ENCODE measurements at regions not wholly inside any gene's neighbourhood (a gene's known extent, or its start where the extent isn't known, plus 50 kb on each side); places are given as distances from the start of the nearest gene placed in this dataset.
"Not testable (repeated sequence)": the region's sequence is repeated elsewhere in the genome, so short reads cannot be mapped to it uniquely, and the experiment has no call there.

- intact Hi-C loops (cut with DNase I): no loop called here
- H3K27me3 ChIP-seq: no peaks in the 10 kb centered on the region
- TF ChIP-seq POLR2AphosphoS5 (IDR thresholded peaks at IDR 0.05; ENCODE audit: insufficient read depth in 1 of 2, low read depth in 1 of 2): no peak
- no peaks in the 10 kb centered on the region for H3K4me1 ChIP-seq
- no peaks in the 10 kb centered on the region for H3K9me3 ChIP-seq
- H3K27ac ChIP-seq: no peak overlapping the region
- no peak overlapping the region for H3K4me3 ChIP-seq
- DNase-seq (ENCODE audit: extremely low spot score in 2 of 2): no peak
- no peaks in the 10 kb centered on the region for H3K36me3 ChIP-seq
These were observed 115.0 kb upstream of the HAND1 start for GRCh38 chr5:154593071-154593470.

GRCh38 chr5:154590093-154590724 lies 112.2 kb upstream of the HAND1 start:
- Histone ChIP-seq H3K27ac (no peak overlapping the region), H3K9me3 (no peaks in the 10 kb centered on the region), H3K4me3 (no peak overlapping the region), H3K27me3 (no peaks in the 10 kb centered on the region), H3K36me3 (no peaks in the 10 kb centered on the region), H3K4me1 (no peaks in the 10 kb centered on the region)
- intact Hi-C loops (cut with DNase I): no loop called here
- TF ChIP-seq POLR2A (IDR thresholded peaks at IDR 0.05) (no peak), CTCF (IDR thresholded peaks at IDR 0.05) (no peak), POLR2AphosphoS5 (IDR thresholded peaks at IDR 0.05; ENCODE audit: insufficient read depth in 1 of 2, low read depth in 1 of 2) (no peak)
- no peak for DNase-seq (ENCODE audit: extremely low spot score in 2 of 2)

GRCh38 chr5:154589511-154589910 lies 111.5 kb upstream of the HAND1 start:
- intact Hi-C loops (cut with DNase I): no loop called here
- Histone ChIP-seq H3K4me3 (no peak overlapping the region), H3K36me3 (no peaks in the 10 kb centered on the region), H3K4me1 (no peaks in the 10 kb centered on the region), H3K27ac (no peak overlapping the region), H3K9me3 (no peaks in the 10 kb centered on the region), H3K27me3 (no peaks in the 10 kb centered on the region)
- DNase-seq (ENCODE audit: extremely low spot score in 2 of 2): no peak
- no peak for TF ChIP-seq CTCF (IDR thresholded peaks at IDR 0.05)
- TF ChIP-seq POLR2A (IDR thresholded peaks at IDR 0.05): no peak
- TF ChIP-seq POLR2AphosphoS5 (IDR thresholded peaks at IDR 0.05; ENCODE audit: insufficient read depth in 1 of 2, low read depth in 1 of 2): no peak

- H3K36me3 ChIP-seq; H3K4me3 ChIP-seq; H3K27me3 ChIP-seq; intact Hi-C loops (cut with DNase I); H3K4me1 ChIP-seq; H3K27ac ChIP-seq; H3K9me3 ChIP-seq; DNase-seq (ENCODE audit: extremely low spot score in 2 of 2): not testable (repeated sequence)
These were observed 110.9 kb upstream of the HAND1 start for GRCh38 chr5:154588833-154589425.

GRCh38 chr5:154588091-154588774 lies 110.2 kb upstream of the HAND1 start:
- H3K4me1 ChIP-seq: no peaks in the 10 kb centered on the region
- no peak for TF ChIP-seq POLR2A (IDR thresholded peaks at IDR 0.05)
- no peak for TF ChIP-seq POLR2AphosphoS5 (IDR thresholded peaks at IDR 0.05; ENCODE audit: insufficient read depth in 1 of 2, low read depth in 1 of 2)
- no peak for TF ChIP-seq CTCF (IDR thresholded peaks at IDR 0.05)
- no peaks in the 10 kb centered on the region for H3K9me3 ChIP-seq
- H3K27me3 ChIP-seq: no peaks in the 10 kb centered on the region
- intact Hi-C loops (cut with DNase I): no loop called here
- no peak overlapping the region for H3K4me3 ChIP-seq
- no peak overlapping the region for H3K27ac ChIP-seq
- DNase-seq (ENCODE audit: extremely low spot score in 2 of 2): no peak
- no peaks in the 10 kb centered on the region for H3K36me3 ChIP-seq

All from vagina (tissue), 2 donors.